CD14-positive monocyte (primary cell): ENCODE measurements at regions not wholly inside any gene's neighbourhood (a gene's known extent, or its start where the extent isn't known, plus 50 kb on each side); places are given as distances from the start of the nearest gene placed in this dataset.

Source experiments
- DNase-seq, 3 donors: peaks; one replicate each; pipeline ENCODE4 v3.0.0-alpha.2; 2011 to 2022
- H2AFZ ChIP-seq: 2 replicates; pipeline ENCODE4 v1.6.0; 2012; ENCODE audit warnings: mild to moderate bottlenecking, low read depth, low read length, inconsistent platforms; ENCODE audit not compliant: insufficient read depth, poor library complexity, severe bottlenecking
- H3K27ac ChIP-seq, 2 donors: 1 replicate in 1 of 2; 2 replicates in 1 of 2; pipeline ENCODE4 v1.5.1; 2012 to 2013; ENCODE audit warnings: low read length in 2 of 2, control low read depth in 1 of 2, inconsistent platforms in 1 of 2, low read depth in 1 of 2, mild to moderate bottlenecking in 1 of 2
- H3K27me3 ChIP-seq, 2 donors: one replicate each; pipeline versions ENCODE4 v1.6.0 to v1.6.1; 2011 to 2013; ENCODE audit warnings: low read length in 2 of 2; ENCODE audit not compliant: control insufficient read depth in 2 of 2, insufficient read depth in 2 of 2
- H3K36me3 ChIP-seq, 2 donors: replicated peaks in 1 of 2; 1 replicate in 1 of 2; 2 replicates in 1 of 2; pipeline versions ENCODE4 v1.5.1 to v1.6.1; 2012 to 2013; ENCODE audit warnings: low read length in 2 of 2, control low read depth in 1 of 2, inconsistent platforms in 1 of 2, mild to moderate bottlenecking in 1 of 2; ENCODE audit not compliant: insufficient read depth in 2 of 2, control insufficient read depth in 1 of 2
- H3K4me1 ChIP-seq, 2 donors: 1 replicate in 1 of 2; 2 replicates in 1 of 2; pipeline versions ENCODE4 v1.5.1 to v1.6.1; 2012 to 2013; ENCODE audit warnings: low read length in 2 of 2, control low read depth in 1 of 2, inconsistent platforms in 1 of 2, mild to moderate bottlenecking in 1 of 2, moderate library complexity in 1 of 2; ENCODE audit not compliant: insufficient read depth in 2 of 2, control insufficient read depth in 1 of 2
- H3K4me2 ChIP-seq: replicated peaks from 2 replicates; pipeline ENCODE3; 2012; ENCODE audit warnings: low read length, moderate library complexity, mild to moderate bottlenecking; ENCODE audit not compliant: poor library complexity, severe bottlenecking; ENCODE audit errors: extremely low read depth
- H3K4me3 ChIP-seq, 3 experiments: fragments of 200-600 bp in 1 of 3; sonication (generic) in 1 of 3; replicated peaks in 1 of 3; 1 replicate in 2 of 3; 2 replicates in 1 of 3; pipeline ENCODE4 v1.5.1; 2011 to 2013; ENCODE audit warnings: low read length in 3 of 3, mild to moderate bottlenecking in 3 of 3, control low read depth in 2 of 3, low read depth in 2 of 3, inconsistent platforms in 1 of 3, moderate library complexity in 1 of 3
- H3K79me2 ChIP-seq: 2 replicates; pipeline ENCODE4 v1.6.0; 2012; ENCODE audit warnings: mild to moderate bottlenecking, control low read depth, inconsistent platforms, low read length, moderate library complexity; ENCODE audit not compliant: insufficient read depth
- H3K9ac ChIP-seq: 2 replicates; pipeline ENCODE4 v1.6.0; 2017; ENCODE audit warnings: low read length, mild to moderate bottlenecking; ENCODE audit not compliant: insufficient read depth, poor library complexity, severe bottlenecking
- H3K9me3 ChIP-seq, 2 donors: replicated peaks in 1 of 2; 1 replicate in 1 of 2; 2 replicates in 1 of 2; pipeline versions ENCODE4 v1.5.1 to v1.6.1; 2012 to 2013; ENCODE audit warnings: low read length in 2 of 2, control low read depth in 1 of 2; ENCODE audit not compliant: control insufficient read depth in 1 of 2, insufficient read depth in 1 of 2
- H4K20me1 ChIP-seq: 2 replicates; pipeline ENCODE4 v1.6.0; 2012; ENCODE audit warnings: mild to moderate bottlenecking, low read length, control low read depth, moderate library complexity; ENCODE audit not compliant: insufficient read depth
- H3K27ac Mint-ChIP-seq, 7 donors: one replicate each; pipeline ENCODE4 v1.8.0; 2020; ENCODE audit warnings: mild to moderate bottlenecking in 7 of 7, mixed read lengths in 7 of 7, moderate library complexity in 6 of 7, inconsistent platforms in 2 of 7
- H3K27me3 Mint-ChIP-seq, 3 donors: one replicate each; pipeline ENCODE4 v1.8.0; 2021 to 2022; ENCODE audit warnings: low read depth in 3 of 3, mild to moderate bottlenecking in 3 of 3, mixed read lengths in 3 of 3, moderate library complexity in 3 of 3, inconsistent platforms in 1 of 3
- H3K36me3 Mint-ChIP-seq, 2 donors: one replicate each; pipeline ENCODE4 v1.8.0; 2020; ENCODE audit warnings: mixed read lengths in 2 of 2, inconsistent platforms in 1 of 2, mild to moderate bottlenecking in 1 of 2
- H3K4me1 Mint-ChIP-seq: one replicate; pipeline ENCODE4 v1.8.0; 2020; ENCODE audit warnings: mild to moderate bottlenecking, mixed read lengths
- H3K4me3 Mint-ChIP-seq, 2 donors: one replicate each; pipeline ENCODE4 v1.8.0; 2020; ENCODE audit warnings: mild to moderate bottlenecking in 2 of 2, mixed read lengths in 2 of 2, moderate library complexity in 1 of 2
- H3K9me3 Mint-ChIP-seq, 7 donors: one replicate each; pipeline ENCODE4 v1.8.0; 2020 to 2022; ENCODE audit warnings: mixed read lengths in 7 of 7, mild to moderate bottlenecking in 6 of 7, moderate library complexity in 6 of 7, inconsistent platforms in 2 of 7
- whole genome bisulfite sequencing: methylation state at CpG from one replicate; pipeline ENCODE4 v1.1.5; 2013; ENCODE audit warnings: missing lambda C conversion rate; ENCODE audit not compliant: insufficient coverage; 5-methylcytosine and 5-hydroxymethylcytosine counted together
- intact Hi-C, 2 donors: fragments of 100-400 bp; cut with micrococcal nuclease; formaldehyde crosslinking; loops; one replicate each; pipeline versions ENCODE4 v1.15.0 to v1.15.1; 2023
- TF ChIP-seq, protein P1 (sequence below): fragments of 200-600 bp; IDR thresholded peaks from one replicate; pipeline ENCODE4 v1.8.0; 2022; ENCODE audit warnings: antibody characterized with exemption, mild to moderate bottlenecking

DNA sequence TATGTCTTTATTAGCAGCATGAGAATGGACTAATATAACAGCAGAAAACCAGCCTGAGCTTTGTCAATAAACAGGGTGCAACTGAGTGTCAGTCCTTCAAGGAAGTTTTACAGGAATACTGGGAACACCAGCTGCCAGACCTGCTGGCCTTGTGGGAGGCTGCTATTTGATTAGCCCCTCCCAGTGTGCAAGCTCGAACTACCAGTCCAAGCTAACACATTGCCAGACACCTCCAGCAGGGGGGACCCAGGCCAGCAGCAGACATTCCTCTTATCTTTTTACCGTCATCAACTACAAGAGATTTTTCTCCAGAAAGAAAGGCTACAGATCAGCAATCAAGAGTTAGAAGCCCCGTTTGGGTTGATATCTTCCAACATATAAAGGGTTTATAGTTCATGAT, 942.8 kb upstream of the TENM4 start:
- Histone ChIP-seq H3K4me1 (no peaks in the 10 kb centered on the region), H4K20me1 (no peaks in the 10 kb centered on the region), H3K9me3 (no peaks in the 10 kb centered on the region), H3K9ac (no peak overlapping the region), H3K36me3 (no peaks in the 10 kb centered on the region), H3K4me2 (no peak overlapping the region), H3K27me3 (no peaks in the 10 kb centered on the region), H3K79me2 (no peaks in the 10 kb centered on the region), H2AFZ (no peak overlapping the region), H3K27ac (no peak overlapping the region), H3K4me3 (no peak overlapping the region)
- intact Hi-C loops = no loop called here
- H3K27me3 Mint-ChIP-seq = no peaks in the 10 kb centered on the region
- 40% methylated on average over 1 of the region's 3 CpGs for WGBS
- H3K9me3 Mint-ChIP-seq = peaks cover 0 to 11% (median 1%) of the 10 kb centered on the region in 7 donors
- no peaks in the 10 kb centered on the region for H3K36me3 Mint-ChIP-seq
- H3K27ac Mint-ChIP-seq = no peak overlapping the region
- no peaks in the 10 kb centered on the region for H3K4me1 Mint-ChIP-seq
- no peak overlapping the region for H3K4me3 Mint-ChIP-seq
- no peak for DNase-seq
- TF ChIP-seq, protein P1, sequence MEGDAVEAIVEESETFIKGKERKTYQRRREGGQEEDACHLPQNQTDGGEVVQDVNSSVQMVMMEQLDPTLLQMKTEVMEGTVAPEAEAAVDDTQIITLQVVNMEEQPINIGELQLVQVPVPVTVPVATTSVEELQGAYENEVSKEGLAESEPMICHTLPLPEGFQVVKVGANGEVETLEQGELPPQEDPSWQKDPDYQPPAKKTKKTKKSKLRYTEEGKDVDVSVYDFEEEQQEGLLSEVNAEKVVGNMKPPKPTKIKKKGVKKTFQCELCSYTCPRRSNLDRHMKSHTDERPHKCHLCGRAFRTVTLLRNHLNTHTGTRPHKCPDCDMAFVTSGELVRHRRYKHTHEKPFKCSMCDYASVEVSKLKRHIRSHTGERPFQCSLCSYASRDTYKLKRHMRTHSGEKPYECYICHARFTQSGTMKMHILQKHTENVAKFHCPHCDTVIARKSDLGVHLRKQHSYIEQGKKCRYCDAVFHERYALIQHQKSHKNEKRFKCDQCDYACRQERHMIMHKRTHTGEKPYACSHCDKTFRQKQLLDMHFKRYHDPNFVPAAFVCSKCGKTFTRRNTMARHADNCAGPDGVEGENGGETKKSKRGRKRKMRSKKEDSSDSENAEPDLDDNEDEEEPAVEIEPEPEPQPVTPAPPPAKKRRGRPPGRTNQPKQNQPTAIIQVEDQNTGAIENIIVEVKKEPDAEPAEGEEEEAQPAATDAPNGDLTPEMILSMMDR = no peak

DNA sequence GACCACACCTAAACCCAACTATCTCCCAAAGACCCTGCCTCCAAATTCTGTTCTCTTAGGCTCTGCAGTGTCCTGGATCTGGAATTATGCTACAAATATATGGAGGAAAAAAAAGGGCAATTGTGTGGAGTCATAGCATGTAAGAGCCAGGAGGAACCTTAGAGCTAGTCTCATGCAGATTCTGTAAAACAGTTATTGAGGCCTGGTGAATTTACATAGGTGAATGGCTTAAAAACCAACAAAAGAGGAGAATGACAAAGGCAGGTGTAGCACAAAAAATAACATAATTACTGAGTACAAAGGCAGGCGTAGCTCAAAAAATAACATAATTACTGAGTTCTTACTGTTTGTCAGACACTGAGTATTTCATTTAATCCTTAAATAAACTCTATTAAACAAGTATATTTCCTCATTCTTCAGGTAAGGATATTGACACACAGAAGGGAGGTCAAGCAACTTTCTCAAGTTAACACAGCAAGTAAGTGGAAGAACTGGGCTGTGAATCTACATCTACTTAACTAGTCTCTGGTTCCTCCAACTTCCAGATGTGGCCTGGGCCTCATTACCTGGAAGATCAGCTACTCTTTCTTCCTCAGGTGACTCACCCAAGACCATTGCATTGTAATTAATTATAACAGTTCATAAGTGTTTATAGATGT, 938.9 kb upstream of the TENM4 start:
- H2AFZ ChIP-seq = no peak overlapping the region
- TF ChIP-seq, protein P1 = no peak
- H3K4me3 ChIP-seq = no peak overlapping the region
- no CpG with 5 or more reads among the region's 1 CpG for WGBS
- H3K27ac ChIP-seq = no peak overlapping the region
- H3K4me3 Mint-ChIP-seq = no peak overlapping the region
- intact Hi-C loops = no loop called here
- H3K9me3 ChIP-seq = no peaks in the 10 kb centered on the region
- no peak overlapping the region for H3K4me2 ChIP-seq
- H3K36me3 Mint-ChIP-seq = no peaks in the 10 kb centered on the region
- no peaks in the 10 kb centered on the region for H3K4me1 ChIP-seq
- H3K27me3 ChIP-seq = no peaks in the 10 kb centered on the region
- H3K4me1 Mint-ChIP-seq = no peaks in the 10 kb centered on the region
- no peak overlapping the region for H3K27ac Mint-ChIP-seq
- H3K79me2 ChIP-seq = no peaks in the 10 kb centered on the region
- peaks cover 0 to 3% (median 0%) of the 10 kb centered on the region in 7 donors for H3K9me3 Mint-ChIP-seq
- no peaks in the 10 kb centered on the region for H4K20me1 ChIP-seq
- no peak for DNase-seq
- H3K9ac ChIP-seq = no peak overlapping the region
- no peaks in the 10 kb centered on the region for H3K27me3 Mint-ChIP-seq
- H3K36me3 ChIP-seq = no peaks in the 10 kb centered on the region
